Keratinocyte (primary cell): ENCODE measurements at regions not wholly inside any gene's neighbourhood (a gene's known extent, or its start where the extent isn't known, plus 50 kb on each side); places are given as distances from the start of the nearest gene placed in this dataset.

Experiments used
- DNase-seq: peaks from one replicate; pipeline ENCODE4 v3.0.0-alpha.2; 2011; ENCODE audit warnings: low read depth, missing footprints, low spot score
- FAIRE-seq: peaks from 2 replicates; lab custom pipeline; 2011; peaks lifted over from hg19 to GRCh38; lab: Jason Lieb, UNC
- H2AFZ ChIP-seq: 2 replicates; pipeline ENCODE4 v1.6.0; 2012; ENCODE audit warnings: low read length, control low read depth, inconsistent platforms; ENCODE audit not compliant: control insufficient read depth
- H3K27ac ChIP-seq: 2 replicates; pipeline ENCODE4 v1.5.1; 2011; ENCODE audit warnings: low read length; ENCODE audit not compliant: control insufficient read depth, insufficient read depth
- H3K27me3 ChIP-seq: 3 replicates; pipeline ENCODE4 v1.6.0; 2011; ENCODE audit warnings: low read length; ENCODE audit not compliant: control insufficient read depth, insufficient read depth; ENCODE audit errors: extremely low read depth
- H3K36me3 ChIP-seq, 2 experiments: 2 replicates in 1 of 2; 3 replicates in 1 of 2; pipeline ENCODE4 v1.5.1; 2011; ENCODE audit warnings: low read length in 2 of 2, mild to moderate bottlenecking in 1 of 2; ENCODE audit not compliant: control insufficient read depth in 2 of 2, insufficient read depth in 2 of 2; ENCODE audit errors: extremely low read depth in 1 of 2
- H3K4me1 ChIP-seq: 3 replicates; pipeline ENCODE4 v1.5.1; 2011; ENCODE audit warnings: low read length; ENCODE audit not compliant: control insufficient read depth, insufficient read depth; ENCODE audit errors: extremely low read depth
- H3K4me2 ChIP-seq: 3 replicates; pipeline ENCODE4 v1.6.0; 2011; ENCODE audit warnings: low read depth, low read length; ENCODE audit not compliant: control insufficient read depth, insufficient read depth; ENCODE audit errors: extremely low read depth
- H3K4me3 ChIP-seq, 3 experiments: fragments of 200-600 bp in 1 of 3; sonication (generic) in 1 of 3; 2 replicates in 2 of 3; 3 replicates in 1 of 3; pipeline ENCODE4 v1.5.1; 2011 to 2016; ENCODE audit warnings: low read length in 3 of 3, mild to moderate bottlenecking in 3 of 3, control low read depth in 2 of 3, inconsistent platforms in 1 of 3, low read depth in 1 of 3, mixed read lengths in 1 of 3, mixed run types in 1 of 3, moderate library complexity in 1 of 3; ENCODE audit not compliant: control insufficient read depth in 2 of 3, insufficient read depth in 2 of 3; ENCODE audit errors: extremely low read depth in 1 of 3
- H3K79me2 ChIP-seq: 2 replicates; pipeline ENCODE4 v1.6.0; 2012; ENCODE audit warnings: low read length; ENCODE audit not compliant: control insufficient read depth, insufficient read depth
- H3K9ac ChIP-seq: 3 replicates; pipeline ENCODE4 v1.6.0; 2011; ENCODE audit warnings: low read length; ENCODE audit not compliant: control insufficient read depth, insufficient read depth; ENCODE audit errors: extremely low read depth
- H3K9me1 ChIP-seq: 3 replicates; pipeline ENCODE4 v1.6.0; 2011; ENCODE audit warnings: low read length; ENCODE audit not compliant: control insufficient read depth, insufficient read depth; ENCODE audit errors: extremely low read depth
- H3K9me3 ChIP-seq: 2 replicates; pipeline ENCODE4 v1.5.1; 2012; ENCODE audit warnings: low read depth, low read length; ENCODE audit not compliant: control insufficient read depth
- H4K20me1 ChIP-seq: 3 replicates; pipeline ENCODE4 v1.6.0; 2011; ENCODE audit warnings: low read length; ENCODE audit not compliant: control insufficient read depth, insufficient read depth; ENCODE audit errors: extremely low read depth
- CTCF ChIP-seq, 3 experiments: IDR thresholded peaks in 1 of 3; conservative IDR thresholded peaks in 1 of 3; optimal IDR thresholded peaks in 1 of 3; 2 replicates in 2 of 3; 3 replicates in 1 of 3; pipeline versions ENCODE3 to v1.5.1; 2011; ENCODE audit warnings: low read length in 3 of 3, mild to moderate bottlenecking in 3 of 3, moderate library complexity in 2 of 3, control low read depth in 1 of 3, inconsistent platforms in 1 of 3; ENCODE audit not compliant: insufficient read depth in 2 of 3; ENCODE audit errors: extremely low read depth in 1 of 3
- EZH2 ChIP-seq: IDR thresholded peaks from one replicate; pipeline ENCODE4 v1.6.1; 2012; ENCODE audit warnings: inconsistent platforms, mild to moderate bottlenecking, low read length, moderate library complexity
- dilution Hi-C: fragments of 300-500 bp; cut with MboI; formaldehyde crosslinking; loops from one replicate; pipeline ENCODE4 v1.7.0; 2020; ENCODE audit warnings: low sequenced_read_pairs; ENCODE audit not compliant: extremely low pct_ligation_motif_present

- no peaks in the 10 kb centered on the region for H3K4me1 ChIP-seq
- no peak for DNase-seq
- H3K4me3 ChIP-seq, result no peak overlapping the region
- no peak overlapping the region for H3K4me2 ChIP-seq
- FAIRE-seq, result no peak
- H3K36me3 ChIP-seq, result no peaks in the 10 kb centered on the region
- no peaks in the 10 kb centered on the region for H4K20me1 ChIP-seq
- TF ChIP-seq EZH2 (no peak), CTCF (optimal IDR thresholded peaks at IDR 0.05 in 1 of 3, IDR thresholded peaks at IDR 0.05 in 1 of 3, conservative IDR thresholded peaks at IDR 0.05 in 1 of 3; ENCODE audit: extremely low read depth in 1 of 3, insufficient read depth in 2 of 3, low read length in 3 of 3) (no peak)
- no peak overlapping the region for H3K27ac ChIP-seq
- H3K9me1 ChIP-seq, result no peaks in the 10 kb centered on the region
- no peaks in the 10 kb centered on the region for H3K79me2 ChIP-seq
- H3K27me3 ChIP-seq, result no peaks in the 10 kb centered on the region
- no peak overlapping the region for H3K9ac ChIP-seq
- no peak overlapping the region for H2AFZ ChIP-seq
- H3K9me3 ChIP-seq, result no peaks in the 10 kb centered on the region
- dilution Hi-C loops, result no loop called here
Measured at GRCh38 chr4:44985938-44986337, 259.6 kb upstream of the GNPDA2 start.

- no peaks in the 10 kb centered on the region for H3K27me3 ChIP-seq
- H3K27ac ChIP-seq, result no peak overlapping the region
- H3K4me2 ChIP-seq, result no peak overlapping the region
- DNase-seq (no peak), FAIRE-seq (no peak)
- TF ChIP-seq EZH2 (no peak), CTCF (optimal IDR thresholded peaks at IDR 0.05 in 1 of 3, IDR thresholded peaks at IDR 0.05 in 1 of 3, conservative IDR thresholded peaks at IDR 0.05 in 1 of 3; ENCODE audit: extremely low read depth in 1 of 3, insufficient read depth in 2 of 3, low read length in 3 of 3) (no peak)
- no peak overlapping the region for H3K9ac ChIP-seq
- H3K9me1 ChIP-seq, result no peaks in the 10 kb centered on the region
- H3K36me3 ChIP-seq, result no peaks in the 10 kb centered on the region
- no peak overlapping the region for H2AFZ ChIP-seq
- no peak overlapping the region for H3K4me3 ChIP-seq
- H3K4me1 ChIP-seq, result no peaks in the 10 kb centered on the region
- H3K79me2 ChIP-seq, result no peaks in the 10 kb centered on the region
- no peaks in the 10 kb centered on the region for H3K9me3 ChIP-seq
- H4K20me1 ChIP-seq, result no peaks in the 10 kb centered on the region
- dilution Hi-C loops, result no loop called here
Measured at GRCh38 chr4:44985152-44985551, 258.8 kb upstream of the GNPDA2 start.
